MM.1S (cell line): ENCODE measurements at regions not wholly inside any gene's neighbourhood (a gene's known extent, or its start where the extent isn't known, plus 50 kb on each side); places are given as distances from the start of the nearest gene placed in this dataset.

Experiments used
- CTCF ChIP-seq: fragments of 300-600 bp; sonication (generic); IDR thresholded peaks from 2 replicates; pipeline ENCODE4 v1.5.1; 2016; ENCODE audit warnings: antibody characterized with exemption, low read length, mixed read lengths
- EZH2 ChIP-seq: fragments of 300-600 bp; sonication (generic); optimal IDR thresholded peaks from 2 replicates; pipeline ENCODE3; 2017; ENCODE audit warnings: low read depth, mild to moderate bottlenecking, antibody characterized with exemption, low read length, mixed read lengths
- EZH2phosphoT487 ChIP-seq: fragments of 300-600 bp; sonication (generic); IDR thresholded peaks from 2 replicates; pipeline ENCODE4 v1.6.1; 2018; ENCODE audit warnings: antibody characterized with exemption, low read length

DNA sequence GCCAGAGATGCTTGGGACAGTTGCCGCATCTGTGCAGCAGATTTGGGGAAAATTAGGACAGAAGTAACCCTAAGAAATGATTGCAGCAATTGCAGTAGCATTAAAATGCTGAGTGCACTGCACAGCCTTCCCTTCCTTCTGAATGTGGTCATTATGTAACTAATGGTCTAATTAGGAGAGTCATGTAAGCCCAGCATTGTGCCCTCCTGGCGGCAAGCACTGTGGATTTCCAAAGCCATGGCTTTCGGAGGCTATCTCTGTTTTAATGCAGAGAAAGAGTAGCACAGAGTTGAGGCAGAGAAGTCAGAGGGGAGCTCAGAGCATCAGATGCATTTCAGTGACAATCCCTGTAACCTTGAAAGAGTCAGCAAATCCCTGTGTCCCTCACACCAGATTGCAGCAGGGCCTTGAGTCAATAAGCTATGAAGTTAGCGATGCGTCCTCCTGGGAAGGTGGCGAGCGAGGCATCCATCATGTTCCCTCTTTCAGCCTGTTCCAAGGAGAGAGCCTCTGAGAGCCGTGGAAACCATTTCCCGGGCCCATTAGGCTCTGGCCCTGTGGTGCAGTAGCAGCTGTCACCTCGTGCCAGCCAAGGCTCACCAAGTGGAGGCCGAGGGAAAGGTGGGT lies 307.2 kb downstream of the FBXO15 start:
- TF ChIP-seq CTCF (no peak), EZH2 (no peak), EZH2phosphoT487 (no peak)
